ENCODE measurements at regions not wholly inside any gene's neighbourhood (a gene's known extent, or its start where the extent isn't known, plus 50 kb on each side); places are given as distances from the start of the nearest gene placed in this dataset.

GRCh38 chr16:35506018-35506897, 2046.8 kb downstream of the TP53TG3F start (continued):
- TF ChIP-seq IRF1 (CRISPR knock-in tag; IDR thresholded peaks at IDR 0.05; ENCODE audit: borderline replicate concordance) (no peak), BCLAF1 (IDR thresholded peaks at IDR 0.05; ENCODE audit: borderline replicate concordance in 1 of 2, control insufficient read depth in 1 of 2, low read depth in 2 of 2, low read length in 1 of 2) (no peak), RFX1 (IDR thresholded peaks at IDR 0.05) (peak; percentile 89), ETS1 (conservative IDR thresholded peaks at IDR 0.05; ENCODE audit: control insufficient read depth, low read depth, low read length) (no peak), KDM2B (CRISPR knock-in tag; IDR thresholded peaks at IDR 0.05) (no peak), CBX8 (IDR thresholded peaks at IDR 0.05; ENCODE audit: borderline replicate concordance, extremely low read depth, low read depth, low read length, poor library complexity, severe bottlenecking) (no peak), KAT8 (IDR thresholded peaks at IDR 0.05; ENCODE audit: low read depth) (no peak), SNRNP70 (optimal IDR thresholded peaks at IDR 0.05; ENCODE audit: low read depth, low read length) (no peak), PTRF (tag; IDR thresholded peaks at IDR 0.05) (no peak), PML (IDR thresholded peaks at IDR 0.05; ENCODE audit: low read length) (no peak), ZNF639 (CRISPR knock-in tag; conservative IDR thresholded peaks at IDR 0.05 in 1 of 2, IDR thresholded peaks at IDR 0.05 in 1 of 2) (0 out of 4 replicates have a peak, but pooled peaks of 1 of the 2 experiments have one; percentile 7), ZNF444 (CRISPR knock-in tag; IDR thresholded peaks at IDR 0.05) (no peak), PTTG1 (tag; IDR thresholded peaks at IDR 0.05; ENCODE audit: low read depth) (no peak), ID3 (CRISPR knock-in tag; IDR thresholded peaks at IDR 0.05) (no peak), ID3 (tag; IDR thresholded peaks at IDR 0.05) (no peak), ZNF282 (CRISPR knock-in tag; IDR thresholded peaks at IDR 0.05) (no peak), XRCC3 (IDR thresholded peaks at IDR 0.05) (no peak), MYBL2 (IDR thresholded peaks at IDR 0.05; ENCODE audit: low read depth) (no peak), MYBL2 (CRISPR knock-in tag; IDR thresholded peaks at IDR 0.05; ENCODE audit: borderline replicate concordance) (no peak), POLR2B (IDR thresholded peaks at IDR 0.05; ENCODE audit: low read depth, partially characterized antibody) (no peak)

Measured in K562 (cell line).